Uterus (tissue), 2 donors: ENCODE measurements at regions not wholly inside any gene's neighbourhood (a gene's known extent, or its start where the extent isn't known, plus 50 kb on each side); places are given as distances from the start of the nearest gene placed in this dataset.
"Not testable (repeated sequence)": the region's sequence is repeated elsewhere in the genome, so short reads cannot be mapped to it uniquely, and the experiment has no call there.

Experiments used
- CTCF ChIP-seq, 4 experiments: fragments of 200-600 bp in 2 of 4; fragments of 450-650 bp in 2 of 4; sonication (generic) in 2 of 4; IDR thresholded peaks; one replicate each; pipeline ENCODE4 v1.5.1; 2016 to 2019; ENCODE audit warnings: antibody characterized with exemption in 4 of 4, mild to moderate bottlenecking in 2 of 4, moderate library complexity in 1 of 4
- POLR2A ChIP-seq, 2 donors: fragments of 450-650 bp; IDR thresholded peaks; one replicate each; pipeline ENCODE4 v1.6.1; 2016; ENCODE audit warnings: antibody characterized with exemption in 2 of 2, mild to moderate bottlenecking in 1 of 2, moderate library complexity in 1 of 2

GRCh38 chr20:39957911-39958310 is 731.1 kb downstream of the MAFB start:
- TF ChIP-seq CTCF, POLR2A (IDR thresholded peaks at IDR 0.05): not testable (repeated sequence)
